HG02763 (cell line): ENCODE measurements at regions not wholly inside any gene's neighbourhood (a gene's known extent, or its start where the extent isn't known, plus 50 kb on each side); places are given as distances from the start of the nearest gene placed in this dataset.

Experiments used
- ATAC-seq: cut with Tn5 transposase; IDR thresholded peaks from one replicate; pipeline ENCODE4 v1.9.1; 2021; ENCODE audit warnings: mild to moderate bottlenecking, moderate library complexity; ENCODE audit not compliant: unreplicated experiment

DNA sequence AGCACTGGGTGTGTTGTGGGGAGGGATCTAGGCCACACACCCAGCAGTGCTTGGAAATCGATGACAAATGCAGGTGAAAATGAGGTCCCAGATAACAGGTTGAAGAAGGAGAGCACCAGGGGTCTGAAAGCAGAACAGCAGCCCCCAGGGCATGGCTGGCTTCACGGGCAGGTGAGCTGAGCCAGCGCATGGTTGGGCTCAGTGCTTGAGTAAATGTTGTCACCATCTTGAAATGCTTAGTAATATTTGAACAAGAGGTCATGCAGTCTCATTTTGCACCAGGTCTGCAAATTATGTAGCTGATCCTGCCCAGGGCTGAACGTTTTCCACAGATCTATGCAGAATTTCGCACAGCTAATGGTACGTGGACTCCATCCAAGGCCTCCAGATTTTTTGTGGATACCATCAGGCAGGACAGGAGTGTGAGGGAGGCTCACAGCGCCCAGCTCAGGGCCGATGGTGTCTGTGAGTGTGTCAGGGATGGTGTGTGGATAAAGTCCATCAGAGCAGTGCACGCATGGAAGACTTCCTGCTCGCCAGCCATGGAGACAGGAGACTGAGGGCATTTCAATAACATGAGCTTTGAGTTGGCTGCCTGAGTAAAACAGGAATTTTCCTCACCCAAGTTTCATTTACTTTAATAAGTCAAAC, 53.1 kb upstream of the SNX9 start:
- ATAC-seq = no peak

DNA sequence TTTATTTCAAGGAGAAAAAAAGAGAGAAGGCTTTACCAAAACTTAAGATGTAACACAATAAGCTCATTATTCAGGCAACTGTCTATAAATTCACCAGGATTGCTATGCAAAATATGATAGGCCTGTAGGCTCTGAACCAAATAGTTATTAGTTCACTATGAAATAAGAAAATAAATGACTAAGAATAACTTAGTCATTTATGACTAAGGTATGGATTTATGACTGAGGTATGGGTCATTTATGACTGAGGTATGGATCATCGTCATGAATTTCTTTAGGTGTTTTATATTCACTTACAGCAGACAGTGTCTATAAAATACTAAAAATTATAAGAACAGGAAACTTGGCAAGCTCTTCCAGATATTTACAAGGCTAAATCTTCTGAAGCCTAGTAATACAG, 52.1 kb upstream of the SNX9 start:
- ATAC-seq = no peak

DNA sequence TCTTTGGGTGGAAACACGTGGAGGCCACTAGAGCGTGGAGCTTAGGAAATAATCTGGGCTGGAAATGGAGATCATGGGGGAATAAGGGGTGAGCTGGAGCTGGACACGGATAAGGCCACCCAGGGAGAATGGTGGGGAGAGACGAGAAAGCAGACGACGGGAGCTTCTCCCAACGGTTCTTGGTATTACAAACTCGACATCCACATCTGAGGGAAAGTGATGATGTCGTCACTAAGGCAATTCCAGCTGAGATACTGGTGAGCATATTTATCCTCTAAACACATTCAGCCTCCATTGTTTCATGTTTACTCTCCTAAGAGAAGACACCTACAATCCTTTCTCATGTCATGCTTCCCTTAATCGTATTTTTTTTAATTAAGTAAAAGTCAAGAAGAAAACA, 50.2 kb upstream of the SNX9 start:
- no peak for ATAC-seq
